Thoracic aorta (tissue), 2 donors: ENCODE measurements at regions not wholly inside any gene's neighbourhood (a gene's known extent, or its start where the extent isn't known, plus 50 kb on each side); places are given as distances from the start of the nearest gene placed in this dataset.

Experiments used
- ATAC-seq: fragments of 150-250 bp; one replicate; pipeline ENCODE4 v1.8.0; 2017; ENCODE audit warnings: low read depth; ENCODE audit not compliant: insufficient number of reproducible peaks, low FRiP score
- DNase-seq: peaks from one replicate; pipeline ENCODE4 v3.0.0-alpha.2; 2020; ENCODE audit warnings: low spot score
- H3K27ac ChIP-seq, 2 donors: fragments of 200-600 bp; sonication (generic); 1 replicate in 1 of 2; 2 replicates in 1 of 2; pipeline ENCODE4 v1.5.1; 2016; ENCODE audit warnings: mild to moderate bottlenecking in 2 of 2, moderate library complexity in 2 of 2
- H3K27me3 ChIP-seq: fragments of 200-600 bp; sonication (generic); replicated peaks from 2 replicates; pipeline ENCODE4 v1.6.0; 2016; ENCODE audit warnings: mild to moderate bottlenecking; ENCODE audit not compliant: insufficient read depth
- H3K36me3 ChIP-seq: fragments of 200-600 bp; sonication (generic); one replicate; pipeline ENCODE4 v1.5.1; 2016
- H3K4me1 ChIP-seq, 2 donors: fragments of 200-600 bp; sonication (generic); 1 replicate in 1 of 2; 2 replicates in 1 of 2; pipeline versions ENCODE4 v1.5.1 to v1.6.0; 2016; ENCODE audit warnings: low read depth in 2 of 2, mild to moderate bottlenecking in 1 of 2; ENCODE audit not compliant: control insufficient read depth in 1 of 2
- H3K4me3 ChIP-seq: fragments of 200-600 bp; sonication (generic); 2 replicates; pipeline ENCODE4 v1.5.1; 2016; ENCODE audit warnings: mild to moderate bottlenecking
- H3K9me3 ChIP-seq: fragments of 200-600 bp; sonication (generic); 2 replicates; pipeline ENCODE4 v1.5.1; 2016
- CTCF ChIP-seq: fragments of 200-600 bp; sonication (generic); IDR thresholded peaks from one replicate; pipeline ENCODE4 v1.5.1; 2019; ENCODE audit warnings: antibody characterized with exemption

GRCh38 chr16:65961476-65962143, 404.9 kb upstream of the CDH5 start:
- TF ChIP-seq CTCF, result no peak
- ATAC-seq, result no peak

GRCh38 chr16:65959983-65960382, 406.5 kb upstream of the CDH5 start:
- H3K27me3 ChIP-seq, result no peaks in the 10 kb centered on the region
- H3K4me3 ChIP-seq, result no peak overlapping the region
- H3K36me3 ChIP-seq, result no peaks in the 10 kb centered on the region
- ATAC-seq, result no peak
- H3K4me1 ChIP-seq, result no peaks in the 10 kb centered on the region
- no peak for TF ChIP-seq CTCF
- DNase-seq, result no peak
- no peaks in the 10 kb centered on the region for H3K9me3 ChIP-seq
- H3K27ac ChIP-seq, result no peak overlapping the region

More at GRCh38 chr16:65961476-65962143, 404.9 kb upstream of the CDH5 start:
- Histone ChIP-seq H3K4me3 (no peak overlapping the region), H3K4me1 (no peaks in the 10 kb centered on the region), H3K27me3 (no peaks in the 10 kb centered on the region), H3K27ac (no peak overlapping the region), H3K36me3 (no peaks in the 10 kb centered on the region), H3K9me3 (no peaks in the 10 kb centered on the region)
- no peak for DNase-seq

GRCh38 chr16:65958086-65958485, 408.4 kb upstream of the CDH5 start:
- no peaks in the 10 kb centered on the region for H3K4me1 ChIP-seq
- no peak for ATAC-seq
- no peak for TF ChIP-seq CTCF
- no peaks in the 10 kb centered on the region for H3K36me3 ChIP-seq
- no peaks in the 10 kb centered on the region for H3K9me3 ChIP-seq
- no peak overlapping the region for H3K4me3 ChIP-seq
- no peak for DNase-seq
- no peaks in the 10 kb centered on the region for H3K27me3 ChIP-seq
- no peak overlapping the region for H3K27ac ChIP-seq

- H3K27me3 ChIP-seq, result no peaks in the 10 kb centered on the region
- H3K9me3 ChIP-seq, result no peaks in the 10 kb centered on the region
- no peak overlapping the region for H3K4me3 ChIP-seq
- no peaks in the 10 kb centered on the region for H3K36me3 ChIP-seq
- H3K4me1 ChIP-seq, result no peaks in the 10 kb centered on the region
- no peak for ATAC-seq
- H3K27ac ChIP-seq, result no peak overlapping the region
- no peak for TF ChIP-seq CTCF
- no peak for DNase-seq
Measured at GRCh38 chr16:65956100-65956499, 410.4 kb upstream of the CDH5 start.

GRCh38 chr16:65954446-65954845, 412.0 kb upstream of the CDH5 start:
- no peak for TF ChIP-seq CTCF
- no peak for ATAC-seq
- Histone ChIP-seq H3K4me3 (no peak overlapping the region), H3K36me3 (no peaks in the 10 kb centered on the region), H3K27me3 (no peaks in the 10 kb centered on the region), H3K4me1 (no peaks in the 10 kb centered on the region), H3K27ac (no peak overlapping the region), H3K9me3 (no peaks in the 10 kb centered on the region)
- no peak for DNase-seq
